PC-3 (cell line): ENCODE measurements at regions not wholly inside any gene's neighbourhood (a gene's known extent, or its start where the extent isn't known, plus 50 kb on each side); places are given as distances from the start of the nearest gene placed in this dataset.

Experiments used
- EZH2 ChIP-seq: fragments of 300-600 bp; sonication (generic); IDR thresholded peaks from one replicate; pipeline ENCODE4 v1.6.1; 2017; ENCODE audit warnings: antibody characterized with exemption, mild to moderate bottlenecking, low read length; ENCODE audit not compliant: unreplicated experiment
- TF ChIP-seq, protein P1 (sequence below): fragments of 300-600 bp; sonication (generic); conservative IDR thresholded peaks from 2 replicates; pipeline ENCODE4 v1.5.1; 2017; ENCODE audit warnings: antibody characterized with exemption, low read depth, mild to moderate bottlenecking, low read length

DNA sequence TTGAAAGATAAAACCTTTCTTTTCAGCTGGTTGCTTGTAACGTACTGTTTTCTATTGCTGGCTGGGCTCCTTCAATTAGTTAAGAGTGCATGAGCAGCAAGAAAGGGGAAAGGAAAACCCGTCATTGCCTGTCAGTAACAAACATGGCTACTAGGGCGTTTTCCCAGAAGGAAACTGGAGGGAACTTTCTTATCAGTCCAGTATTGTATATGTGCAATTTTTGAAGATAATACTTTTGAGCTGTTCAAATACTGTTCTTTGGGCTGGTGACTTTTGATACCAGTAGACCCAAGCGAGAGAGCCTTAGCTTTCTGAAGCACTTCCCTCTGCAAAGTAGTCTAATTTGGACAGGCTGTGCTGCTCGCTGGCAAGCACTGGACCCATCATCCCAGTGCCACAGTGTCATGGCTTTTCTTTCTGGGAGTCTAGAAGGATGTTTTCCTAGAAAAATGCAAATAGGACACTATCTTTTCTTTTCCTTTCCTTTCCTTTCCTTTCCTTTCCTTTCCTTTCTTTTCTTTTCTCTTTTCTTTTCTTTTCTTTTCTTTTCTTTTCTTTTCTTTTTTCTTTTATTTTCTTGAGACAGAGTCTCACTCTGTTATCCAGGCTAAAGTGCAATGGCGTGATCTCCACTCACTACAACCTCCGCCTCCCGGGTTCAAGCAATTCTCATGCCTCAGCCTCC is 149.9 kb upstream of the SMIM23 start:
- no peak for TF ChIP-seq EZH2
- TF ChIP-seq, protein P1, sequence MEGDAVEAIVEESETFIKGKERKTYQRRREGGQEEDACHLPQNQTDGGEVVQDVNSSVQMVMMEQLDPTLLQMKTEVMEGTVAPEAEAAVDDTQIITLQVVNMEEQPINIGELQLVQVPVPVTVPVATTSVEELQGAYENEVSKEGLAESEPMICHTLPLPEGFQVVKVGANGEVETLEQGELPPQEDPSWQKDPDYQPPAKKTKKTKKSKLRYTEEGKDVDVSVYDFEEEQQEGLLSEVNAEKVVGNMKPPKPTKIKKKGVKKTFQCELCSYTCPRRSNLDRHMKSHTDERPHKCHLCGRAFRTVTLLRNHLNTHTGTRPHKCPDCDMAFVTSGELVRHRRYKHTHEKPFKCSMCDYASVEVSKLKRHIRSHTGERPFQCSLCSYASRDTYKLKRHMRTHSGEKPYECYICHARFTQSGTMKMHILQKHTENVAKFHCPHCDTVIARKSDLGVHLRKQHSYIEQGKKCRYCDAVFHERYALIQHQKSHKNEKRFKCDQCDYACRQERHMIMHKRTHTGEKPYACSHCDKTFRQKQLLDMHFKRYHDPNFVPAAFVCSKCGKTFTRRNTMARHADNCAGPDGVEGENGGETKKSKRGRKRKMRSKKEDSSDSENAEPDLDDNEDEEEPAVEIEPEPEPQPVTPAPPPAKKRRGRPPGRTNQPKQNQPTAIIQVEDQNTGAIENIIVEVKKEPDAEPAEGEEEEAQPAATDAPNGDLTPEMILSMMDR, result no peak
